ENCODE measurements at regions not wholly inside any gene's neighbourhood (a gene's known extent, or its start where the extent isn't known, plus 50 kb on each side); places are given as distances from the start of the nearest gene placed in this dataset.
A peak's percentile ranks its signal among the peaks of the same experiment; 100 is the strongest.
"Not testable (repeated sequence)": the region's sequence is repeated elsewhere in the genome, so short reads cannot be mapped to it uniquely, and the experiment has no call there.

- no TSS peak for BruUV-seq (replicated peaks)
Observed at GRCh38 chr1:161432091-161432490, 64.4 kb upstream of the CFAP126 start.

DNA sequence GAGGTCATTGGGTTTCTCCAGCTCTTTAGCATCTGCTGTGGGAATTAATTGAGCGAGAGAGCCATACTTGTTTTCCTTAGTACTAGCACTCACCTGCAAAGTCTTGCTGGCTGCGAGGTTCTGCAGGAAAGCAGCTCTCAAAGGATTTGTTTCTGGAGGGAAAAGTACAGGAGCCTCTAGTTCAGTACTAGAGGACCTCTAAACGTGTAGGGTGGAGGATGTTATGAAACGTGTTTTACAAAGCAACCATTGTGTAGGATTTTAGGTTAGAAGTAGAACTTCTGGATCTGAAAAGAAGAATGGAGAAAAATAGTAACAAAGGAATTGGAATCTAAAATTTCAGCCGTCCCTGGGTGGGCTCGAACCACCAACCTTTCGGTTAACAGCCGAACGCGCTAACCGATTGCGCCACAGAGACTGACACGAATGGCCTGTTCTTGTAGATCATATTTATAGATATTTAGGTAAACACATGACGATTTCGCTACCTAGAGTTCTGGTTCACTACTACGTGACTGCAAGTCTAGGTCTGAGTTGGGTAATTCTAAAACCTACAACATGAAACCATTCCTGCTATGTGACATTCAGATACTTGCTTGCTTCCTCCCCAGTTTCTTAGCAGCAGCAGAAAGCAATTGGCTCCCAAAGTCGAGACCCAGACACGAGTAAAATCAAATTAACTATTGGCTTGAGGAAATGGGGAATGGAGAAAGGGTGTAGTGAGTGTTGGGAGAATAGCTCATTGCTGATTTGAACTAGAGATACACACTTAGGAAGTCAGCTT lies 60.2 kb upstream of the CFAP126 start:
- H3K4me3 ChIP-seq (ENCODE audit: low read depth, low read length, poor library complexity, severe bottlenecking) = peak overlapping the region; percentile 42
- ChIA-PET POLR2A (ENCODE audit: low non-redundant PET) (no interaction called here), CTCF (no interaction called here)
- no peaks in the 10 kb centered on the region for H3K27me3 ChIP-seq (replicated peaks; ENCODE audit: insufficient read depth, low read depth, low read length, poor library complexity)
- no peak overlapping the region for H3K27ac ChIP-seq (ENCODE audit: low read depth, low read length, poor library complexity, severe bottlenecking)
- no peak for TF ChIP-seq EZH2 (IDR thresholded peaks at IDR 0.05; ENCODE audit: borderline replicate concordance, low read depth, low read length, poor library complexity, severe bottlenecking)
- TF ChIP-seq, protein P1, sequence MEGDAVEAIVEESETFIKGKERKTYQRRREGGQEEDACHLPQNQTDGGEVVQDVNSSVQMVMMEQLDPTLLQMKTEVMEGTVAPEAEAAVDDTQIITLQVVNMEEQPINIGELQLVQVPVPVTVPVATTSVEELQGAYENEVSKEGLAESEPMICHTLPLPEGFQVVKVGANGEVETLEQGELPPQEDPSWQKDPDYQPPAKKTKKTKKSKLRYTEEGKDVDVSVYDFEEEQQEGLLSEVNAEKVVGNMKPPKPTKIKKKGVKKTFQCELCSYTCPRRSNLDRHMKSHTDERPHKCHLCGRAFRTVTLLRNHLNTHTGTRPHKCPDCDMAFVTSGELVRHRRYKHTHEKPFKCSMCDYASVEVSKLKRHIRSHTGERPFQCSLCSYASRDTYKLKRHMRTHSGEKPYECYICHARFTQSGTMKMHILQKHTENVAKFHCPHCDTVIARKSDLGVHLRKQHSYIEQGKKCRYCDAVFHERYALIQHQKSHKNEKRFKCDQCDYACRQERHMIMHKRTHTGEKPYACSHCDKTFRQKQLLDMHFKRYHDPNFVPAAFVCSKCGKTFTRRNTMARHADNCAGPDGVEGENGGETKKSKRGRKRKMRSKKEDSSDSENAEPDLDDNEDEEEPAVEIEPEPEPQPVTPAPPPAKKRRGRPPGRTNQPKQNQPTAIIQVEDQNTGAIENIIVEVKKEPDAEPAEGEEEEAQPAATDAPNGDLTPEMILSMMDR (conservative IDR thresholded peaks at IDR 0.05; ENCODE audit: low read depth, low read length) = no peak
- H3K36me3 ChIP-seq (ENCODE audit: insufficient read depth, low read length, poor library complexity, severe bottlenecking) = no peaks in the 10 kb centered on the region
- peak; percentile 73 for DNase-seq (ENCODE audit: low spot score)
- intact Hi-C loops (cut with micrococcal nuclease; ENCODE audit: unreplicated experiment) = no loop called here
- BruUV-seq (replicated peaks) = no TSS peak
- no peaks in the 10 kb centered on the region for H3K9me3 ChIP-seq (ENCODE audit: low read depth, low read length, poor library complexity, severe bottlenecking)
- no peaks in the 10 kb centered on the region for H3K4me1 ChIP-seq (ENCODE audit: insufficient read depth, low read length, poor library complexity, severe bottlenecking)

More at GRCh38 chr1:161432091-161432490, 64.4 kb upstream of the CFAP126 start:
- no peaks in the 10 kb centered on the region for H3K4me1 ChIP-seq (ENCODE audit: insufficient read depth, low read length, poor library complexity, severe bottlenecking)
- ChIA-PET POLR2A (ENCODE audit: low non-redundant PET) (no interaction called here), CTCF (no interaction called here)
- TF ChIP-seq, protein P1 (conservative IDR thresholded peaks at IDR 0.05; ENCODE audit: low read depth, low read length) = no peak
- TF ChIP-seq EZH2 (IDR thresholded peaks at IDR 0.05; ENCODE audit: borderline replicate concordance, low read depth, low read length, poor library complexity, severe bottlenecking) = no peak
- H3K27me3 ChIP-seq (replicated peaks; ENCODE audit: insufficient read depth, low read depth, low read length, poor library complexity) = no peaks in the 10 kb centered on the region
- no peak overlapping the region for H3K27ac ChIP-seq (ENCODE audit: low read depth, low read length, poor library complexity, severe bottlenecking)
- intact Hi-C loops (cut with micrococcal nuclease; ENCODE audit: unreplicated experiment) = no loop called here
- H3K4me3 ChIP-seq (ENCODE audit: low read depth, low read length, poor library complexity, severe bottlenecking) = no peak overlapping the region
- no peak for DNase-seq (ENCODE audit: low spot score)
- H3K36me3 ChIP-seq (ENCODE audit: insufficient read depth, low read length, poor library complexity, severe bottlenecking) = no peaks in the 10 kb centered on the region
- no peaks in the 10 kb centered on the region for H3K9me3 ChIP-seq (ENCODE audit: low read depth, low read length, poor library complexity, severe bottlenecking)

DNA sequence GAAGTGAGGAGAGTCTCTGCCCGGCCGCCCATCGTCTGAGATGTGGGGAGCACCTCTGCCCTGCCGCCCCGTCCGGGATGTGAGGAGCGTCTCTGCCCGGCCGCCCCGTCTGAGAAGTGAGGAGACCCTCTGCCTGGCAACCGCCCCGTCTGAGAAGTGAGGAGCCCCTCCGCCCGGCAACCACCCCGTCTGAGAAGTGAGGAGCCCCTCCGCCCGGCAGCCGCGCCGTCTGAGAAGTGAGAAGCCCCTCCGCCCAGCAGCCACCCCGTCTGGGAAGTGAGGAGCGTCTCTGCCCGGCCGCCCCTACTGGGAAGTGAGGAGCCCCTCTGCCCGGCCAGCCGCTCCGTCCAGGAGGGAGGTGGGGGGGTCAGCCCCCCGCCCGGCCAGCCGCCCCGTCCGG lies 55.2 kb upstream of the CFAP126 start:
- H3K27ac ChIP-seq (ENCODE audit: low read depth, low read length, poor library complexity, severe bottlenecking); CTCF ChIA-PET; POLR2A ChIA-PET (ENCODE audit: low non-redundant PET); H3K27me3 ChIP-seq (replicated peaks; ENCODE audit: insufficient read depth, low read depth, low read length, poor library complexity); H3K9me3 ChIP-seq (ENCODE audit: low read depth, low read length, poor library complexity, severe bottlenecking); intact Hi-C loops (cut with micrococcal nuclease; ENCODE audit: unreplicated experiment); H3K36me3 ChIP-seq (ENCODE audit: insufficient read depth, low read length, poor library complexity, severe bottlenecking); H3K4me1 ChIP-seq (ENCODE audit: insufficient read depth, low read length, poor library complexity, severe bottlenecking); H3K4me3 ChIP-seq (ENCODE audit: low read depth, low read length, poor library complexity, severe bottlenecking); DNase-seq (ENCODE audit: low spot score); BruUV-seq (replicated peaks): not testable (repeated sequence)

GRCh38 chr1:161421456-161421855 lies 53.8 kb upstream of the CFAP126 start:
- BruUV-seq (replicated peaks) = no TSS peak
- H3K4me3 ChIP-seq (ENCODE audit: low read depth, low read length, poor library complexity, severe bottlenecking) = peak overlapping the region; percentile 46

More at GRCh38 chr1:161421456-161421855, 53.8 kb upstream of the CFAP126 start:
- no peaks in the 10 kb centered on the region for H3K36me3 ChIP-seq (ENCODE audit: insufficient read depth, low read length, poor library complexity, severe bottlenecking)
- H3K9me3 ChIP-seq (ENCODE audit: low read depth, low read length, poor library complexity, severe bottlenecking) = no peaks in the 10 kb centered on the region
- TF ChIP-seq EZH2 (IDR thresholded peaks at IDR 0.05; ENCODE audit: borderline replicate concordance, low read depth, low read length, poor library complexity, severe bottlenecking) = no peak
- TF ChIP-seq, protein P1 (conservative IDR thresholded peaks at IDR 0.05; ENCODE audit: low read depth, low read length) = no peak
- intact Hi-C loops (cut with micrococcal nuclease; ENCODE audit: unreplicated experiment) = no loop called here
- ChIA-PET CTCF (no interaction called here), POLR2A (ENCODE audit: low non-redundant PET) (no interaction called here)
- peak; percentile 17 for DNase-seq (ENCODE audit: low spot score)
- no peaks in the 10 kb centered on the region for H3K27me3 ChIP-seq (replicated peaks; ENCODE audit: insufficient read depth, low read depth, low read length, poor library complexity)
- H3K4me1 ChIP-seq (ENCODE audit: insufficient read depth, low read length, poor library complexity, severe bottlenecking) = peaks cover 5% of the 10 kb centered on the region
- no peak overlapping the region for H3K27ac ChIP-seq (ENCODE audit: low read depth, low read length, poor library complexity, severe bottlenecking)

All from A673 (cell line).